ENCODE measurements at regions not wholly inside any gene's neighbourhood (a gene's known extent, or its start where the extent isn't known, plus 50 kb on each side); places are given as distances from the start of the nearest gene placed in this dataset.

GRCh38 chr2:6080932-6081753 is 389.0 kb downstream of the SOX11 start:
- Histone ChIP-seq H3K27ac (no peak overlapping the region), H3K27me3 (no peaks in the 10 kb centered on the region), H3K4me3 (no peak overlapping the region), H2AFZ (no peak overlapping the region), H3K9me2 (replicated peaks; ENCODE audit: insufficient read depth) (no peaks in the 10 kb centered on the region), H4K20me1 (ENCODE audit: insufficient read depth, poor library complexity, severe bottlenecking) (no peaks in the 10 kb centered on the region), H3K4me1 (ENCODE audit: insufficient read depth) (no peaks in the 10 kb centered on the region), H3K9me3 (ENCODE audit: low read depth) (no peaks in the 10 kb centered on the region), H3K4me2 (no peak overlapping the region), H3K36me3 (replicated peaks; ENCODE audit: insufficient read depth, low read depth) (no peaks in the 10 kb centered on the region), H3K79me2 (no peaks in the 10 kb centered on the region)
- 92% methylated on average over 22 of the region's 22 CpGs for WGBS (ENCODE audit: low lambda C conversion rate, missing lambda C conversion rate)
- no peak for TF ChIP-seq EZH2phosphoT487 (IDR thresholded peaks at IDR 0.05; ENCODE audit: low read depth, severe bottlenecking, unreplicated experiment)
- TF ChIP-seq EZH2 (IDR thresholded peaks at IDR 0.05; ENCODE audit: borderline replicate concordance) = no peak
- TF ChIP-seq CTCF (IDR thresholded peaks at IDR 0.05; ENCODE audit: poor library complexity) = no peak
- no peak for DNase-seq (ENCODE audit: low spot score)

GRCh38 chr2:6081955-6082624 is 389.9 kb downstream of the SOX11 start:
- DNase-seq (ENCODE audit: low spot score) = no peak
- no peaks in the 10 kb centered on the region for H3K9me3 ChIP-seq (ENCODE audit: low read depth)
- no peak overlapping the region for H3K27ac ChIP-seq
- H3K36me3 ChIP-seq (replicated peaks; ENCODE audit: insufficient read depth, low read depth) = no peaks in the 10 kb centered on the region
- no peak overlapping the region for H3K4me2 ChIP-seq
- H3K27me3 ChIP-seq = no peaks in the 10 kb centered on the region
- no peak overlapping the region for H2AFZ ChIP-seq
- no peaks in the 10 kb centered on the region for H3K79me2 ChIP-seq
- no peaks in the 10 kb centered on the region for H3K4me1 ChIP-seq (ENCODE audit: insufficient read depth)
- no peak overlapping the region for H3K4me3 ChIP-seq
- H3K9me2 ChIP-seq (replicated peaks; ENCODE audit: insufficient read depth) = no peaks in the 10 kb centered on the region
- H4K20me1 ChIP-seq (ENCODE audit: insufficient read depth, poor library complexity, severe bottlenecking) = no peaks in the 10 kb centered on the region
- 82% methylated on average over 5 of the region's 5 CpGs for WGBS (ENCODE audit: low lambda C conversion rate, missing lambda C conversion rate)
- TF ChIP-seq EZH2 (IDR thresholded peaks at IDR 0.05; ENCODE audit: borderline replicate concordance) (no peak), CTCF (IDR thresholded peaks at IDR 0.05; ENCODE audit: poor library complexity) (no peak), EZH2phosphoT487 (IDR thresholded peaks at IDR 0.05; ENCODE audit: low read depth, severe bottlenecking, unreplicated experiment) (no peak)

GRCh38 chr2:6082625-6083018 is 390.4 kb downstream of the SOX11 start:
- Histone ChIP-seq H3K4me1 (ENCODE audit: insufficient read depth) (no peaks in the 10 kb centered on the region), H2AFZ (no peak overlapping the region), H3K9me3 (ENCODE audit: low read depth) (no peaks in the 10 kb centered on the region), H3K27me3 (no peaks in the 10 kb centered on the region), H3K79me2 (no peaks in the 10 kb centered on the region), H3K4me2 (no peak overlapping the region), H3K4me3 (no peak overlapping the region), H3K27ac (no peak overlapping the region), H4K20me1 (ENCODE audit: insufficient read depth, poor library complexity, severe bottlenecking) (no peaks in the 10 kb centered on the region), H3K9me2 (replicated peaks; ENCODE audit: insufficient read depth) (no peaks in the 10 kb centered on the region), H3K36me3 (replicated peaks; ENCODE audit: insufficient read depth, low read depth) (no peaks in the 10 kb centered on the region)
- no peak for TF ChIP-seq CTCF (IDR thresholded peaks at IDR 0.05; ENCODE audit: poor library complexity)
- TF ChIP-seq EZH2phosphoT487 (IDR thresholded peaks at IDR 0.05; ENCODE audit: low read depth, severe bottlenecking, unreplicated experiment) = no peak
- TF ChIP-seq EZH2 (IDR thresholded peaks at IDR 0.05; ENCODE audit: borderline replicate concordance) = no peak
- DNase-seq (ENCODE audit: low spot score) = no peak

All from hepatocyte (in vitro differentiated cells).